Amygdala (tissue), 56 donors: ENCODE measurements at regions not wholly inside any gene's neighbourhood (a gene's known extent, or its start where the extent isn't known, plus 50 kb on each side); places are given as distances from the start of the nearest gene placed in this dataset.

ENCODE experiments used
- DNase-seq, 56 donors: peaks; one replicate each; lab custom pipeline; 2025; lab: John Stamatoyannopoulos, UW

GRCh38 chr5:153086486-153086885 lies 404.0 kb upstream of the GRIA1 start:
- DNase-seq: peak in 4 of 56 donors; percentile 0 to 5 (median 2)

GRCh38 chr5:153088538-153088937 lies 401.9 kb upstream of the GRIA1 start:
- DNase-seq: no peak

- DNase-seq: no peak
Observed at GRCh38 chr5:153094333-153094732, 396.1 kb upstream of the GRIA1 start.

- DNase-seq: no peak
Observed at GRCh38 chr5:153096381-153096780, 394.1 kb upstream of the GRIA1 start.

- DNase-seq: no peak
Observed at GRCh38 chr5:153099328-153099727, 391.1 kb upstream of the GRIA1 start.

- DNase-seq: no peak
Observed at GRCh38 chr5:153101235-153102180, 389.0 kb upstream of the GRIA1 start.

- DNase-seq: no peak
Observed at GRCh38 chr5:153116916-153117315, 373.6 kb upstream of the GRIA1 start.

- DNase-seq: no peak
Observed at GRCh38 chr5:153118018-153118417, 372.5 kb upstream of the GRIA1 start.

- DNase-seq: no peak
Observed at GRCh38 chr5:153122403-153122802, 368.1 kb upstream of the GRIA1 start.

- no peak for DNase-seq
Observed at GRCh38 chr5:153130296-153130695, 360.2 kb upstream of the GRIA1 start.

GRCh38 chr5:153135411-153135810 lies 355.1 kb upstream of the GRIA1 start:
- no peak for DNase-seq

- DNase-seq: no peak
Observed at GRCh38 chr5:153136910-153137614, 353.4 kb upstream of the GRIA1 start.

GRCh38 chr5:153147891-153148623 lies 342.4 kb upstream of the GRIA1 start:
- DNase-seq: peak in 6 of 56 donors; percentile 1 to 9 (median 3)

- no peak for DNase-seq
Observed at GRCh38 chr5:153148624-153148976, 341.9 kb upstream of the GRIA1 start.

GRCh38 chr5:153151558-153151957 lies 338.9 kb upstream of the GRIA1 start:
- DNase-seq: no peak

GRCh38 chr5:153153086-153153485 lies 337.4 kb upstream of the GRIA1 start:
- DNase-seq: no peak

- DNase-seq: no peak
Observed at GRCh38 chr5:153157156-153157555, 333.3 kb upstream of the GRIA1 start.

- no peak for DNase-seq
Observed at GRCh38 chr5:153158608-153159007, 331.9 kb upstream of the GRIA1 start.

- no peak for DNase-seq
Observed at GRCh38 chr5:153159616-153160015, 330.9 kb upstream of the GRIA1 start.

- no peak for DNase-seq
Observed at GRCh38 chr5:153168241-153168640, 322.2 kb upstream of the GRIA1 start.

- no peak for DNase-seq
Observed at GRCh38 chr5:153187503-153187902, 303.0 kb upstream of the GRIA1 start.
